Urinary bladder (tissue), 3 donors: ENCODE measurements at regions not wholly inside any gene's neighbourhood (a gene's known extent, or its start where the extent isn't known, plus 50 kb on each side); places are given as distances from the start of the nearest gene placed in this dataset.

Experiments
- DNase-seq: peaks from one replicate; pipeline ENCODE4 v3.0.0-alpha.2; 2015; ENCODE audit errors: extremely low spot score
- H3K27ac ChIP-seq: one replicate; pipeline ENCODE4 v1.5.1; 2013; ENCODE audit warnings: low read depth, mild to moderate bottlenecking, moderate library complexity
- H3K36me3 ChIP-seq: one replicate; pipeline ENCODE4 v1.6.1; 2013; ENCODE audit warnings: mild to moderate bottlenecking, moderate library complexity; ENCODE audit not compliant: insufficient read depth
- H3K4me1 ChIP-seq: one replicate; pipeline ENCODE4 v1.6.1; 2013; ENCODE audit warnings: mild to moderate bottlenecking, moderate library complexity; ENCODE audit not compliant: insufficient read depth
- H3K4me3 ChIP-seq: one replicate; pipeline ENCODE4 v1.5.1; 2013; ENCODE audit warnings: low read depth, low read length
- WGBS: extraction: QIAGEN DNeasy Blood & Tissue Kit; methylation state at CpG from one replicate; pipeline ENCODE4 v1.1.7; 2013; 5-methylcytosine and 5-hydroxymethylcytosine counted together
- donor health status: healthy with polysubstance abuse.
- donor health status: healthy.

DNA sequence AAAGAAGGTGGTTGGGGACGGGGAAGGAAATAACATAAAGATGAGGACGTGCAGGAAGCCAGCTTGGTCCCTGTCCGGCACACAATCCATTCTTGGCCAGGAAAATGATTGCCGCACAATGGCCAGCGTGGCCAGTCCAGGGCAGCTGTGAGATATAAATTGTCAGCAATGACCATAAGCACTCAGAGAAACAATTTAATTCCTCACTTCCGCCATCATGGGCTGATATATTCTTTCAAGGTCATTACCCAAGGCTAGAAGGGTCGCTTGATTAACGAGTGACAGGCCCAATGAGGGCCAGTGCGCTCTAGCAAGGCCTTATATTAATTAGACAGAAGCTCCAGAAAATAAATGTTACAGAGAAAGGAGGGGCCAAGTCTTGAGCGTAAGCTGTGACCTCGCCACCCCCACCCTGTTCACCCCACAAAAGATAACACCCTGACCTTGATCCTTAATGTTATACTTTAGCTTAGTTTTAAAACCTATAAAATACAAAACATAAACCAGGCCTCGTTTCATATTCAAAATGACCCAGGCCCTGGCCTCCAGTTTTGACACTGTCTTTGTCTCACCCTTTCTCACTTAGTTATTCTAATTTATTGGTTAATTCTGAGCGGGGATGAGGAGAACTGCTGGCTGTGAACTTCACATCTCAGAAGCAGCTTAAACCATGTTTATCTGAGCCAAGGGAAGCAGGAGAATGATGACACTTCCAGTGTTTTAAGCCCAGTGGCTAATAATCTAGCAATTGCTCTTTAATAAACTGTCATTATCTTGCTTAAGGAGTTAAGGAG lies 478.3 kb upstream of the ZFHX3 start:
- 74% methylated on average over 13 of the region's 13 CpGs for WGBS
- Histone ChIP-seq H3K4me3 (no peak overlapping the region), H3K4me1 (no peaks in the 10 kb centered on the region), H3K36me3 (no peaks in the 10 kb centered on the region), H3K27ac (no peak overlapping the region)
- DNase-seq = no peak

DNA sequence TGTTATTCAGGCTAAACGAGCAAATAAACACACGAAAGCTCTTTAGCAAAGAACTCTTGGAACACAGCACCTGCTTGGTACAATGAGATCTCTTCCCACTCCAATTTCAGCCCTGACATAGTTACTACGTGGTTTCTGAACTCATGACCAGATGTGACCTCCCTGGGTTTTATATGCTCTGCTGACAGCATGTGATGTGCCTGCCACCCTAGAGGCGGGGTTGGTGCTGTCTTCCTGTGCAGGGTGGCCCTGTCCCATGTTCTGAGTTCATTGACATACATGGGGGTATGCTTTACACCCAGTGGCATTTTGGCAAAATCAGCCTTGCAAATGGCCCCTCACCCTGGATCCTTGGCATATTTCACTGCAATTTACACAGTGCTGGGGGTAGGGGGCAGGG lies 475.3 kb upstream of the ZFHX3 start:
- Histone ChIP-seq H3K4me3 (no peak overlapping the region), H3K36me3 (no peaks in the 10 kb centered on the region), H3K27ac (no peak overlapping the region), H3K4me1 (no peaks in the 10 kb centered on the region)
- 87% methylated on average over 4 of the region's 4 CpGs for WGBS
- DNase-seq = no peak

DNA sequence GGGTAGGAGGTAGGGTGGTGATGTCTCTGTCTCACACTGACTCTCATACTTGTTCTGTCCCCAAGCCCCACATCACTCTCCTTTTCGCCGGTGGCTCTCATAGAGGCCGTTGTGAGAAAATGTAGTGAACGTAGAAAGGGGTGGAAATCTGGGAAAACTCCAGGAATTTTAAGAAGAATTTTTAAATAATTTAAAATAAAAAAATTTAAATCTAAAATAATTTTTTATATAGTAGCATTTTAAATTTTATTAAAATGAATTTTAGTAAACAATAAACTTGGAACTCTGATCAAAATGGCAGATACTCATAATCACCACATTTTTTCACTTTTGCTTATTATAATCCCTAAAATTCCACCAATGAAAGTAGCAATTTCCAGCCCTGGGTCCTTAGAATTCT lies 473.6 kb upstream of the ZFHX3 start:
- H3K4me3 ChIP-seq = no peak overlapping the region

DNA sequence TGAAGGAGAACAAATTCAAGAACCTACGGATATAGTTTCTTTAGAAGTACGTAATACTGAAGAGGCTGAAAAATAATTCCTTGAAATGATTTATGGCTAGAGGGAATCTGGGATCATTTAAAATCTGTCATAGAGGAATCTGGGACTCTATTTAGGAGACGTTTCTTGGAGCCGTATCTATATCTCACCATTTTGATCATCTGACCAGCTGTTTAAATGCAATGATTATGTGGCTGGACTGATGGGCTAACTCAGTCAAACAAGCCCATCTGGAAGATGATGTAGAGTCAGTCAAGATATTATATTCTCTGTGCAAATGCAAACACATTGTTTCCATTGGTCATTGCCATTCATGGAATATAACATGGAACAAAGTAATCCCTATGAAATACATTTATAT lies 467.7 kb upstream of the ZFHX3 start:
- WGBS = 76% methylated on average over 4 of the region's 4 CpGs
- no peaks in the 10 kb centered on the region for H3K36me3 ChIP-seq
- no peaks in the 10 kb centered on the region for H3K4me1 ChIP-seq
- no peak overlapping the region for H3K27ac ChIP-seq
- DNase-seq = no peak
- no peak overlapping the region for H3K4me3 ChIP-seq

More for the DNA sequence above, 473.6 kb upstream of the ZFHX3 start:
- H3K36me3 ChIP-seq = no peaks in the 10 kb centered on the region
- no peak overlapping the region for H3K27ac ChIP-seq
- H3K4me1 ChIP-seq = no peaks in the 10 kb centered on the region
- no peak for DNase-seq
- WGBS = 93% methylated on average over 4 of the region's 4 CpGs

DNA sequence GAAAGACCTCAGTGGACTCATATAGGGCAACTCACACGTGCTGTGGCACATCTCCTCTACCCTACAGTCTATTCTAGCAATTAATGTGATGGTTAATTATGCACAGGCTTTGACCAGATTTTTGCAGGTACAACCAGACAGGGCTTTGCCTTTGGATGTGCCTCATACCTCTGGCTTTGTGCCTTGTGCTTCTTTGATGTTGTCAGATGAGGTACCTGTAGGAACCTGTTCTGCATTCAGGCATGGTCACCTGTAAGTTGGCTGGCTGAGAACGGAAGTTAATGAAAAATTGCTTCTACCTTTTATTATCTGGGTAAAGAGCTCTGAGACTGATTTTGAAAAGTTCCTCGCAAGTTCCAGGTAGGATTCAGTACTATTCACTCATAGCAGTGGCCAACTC lies 462.9 kb upstream of the ZFHX3 start:
- no peaks in the 10 kb centered on the region for H3K36me3 ChIP-seq
- H3K27ac ChIP-seq = no peak overlapping the region
- DNase-seq = no peak
- WGBS = 86% methylated on average over 3 of the region's 3 CpGs
- no peaks in the 10 kb centered on the region for H3K4me1 ChIP-seq
- no peak overlapping the region for H3K4me3 ChIP-seq

DNA sequence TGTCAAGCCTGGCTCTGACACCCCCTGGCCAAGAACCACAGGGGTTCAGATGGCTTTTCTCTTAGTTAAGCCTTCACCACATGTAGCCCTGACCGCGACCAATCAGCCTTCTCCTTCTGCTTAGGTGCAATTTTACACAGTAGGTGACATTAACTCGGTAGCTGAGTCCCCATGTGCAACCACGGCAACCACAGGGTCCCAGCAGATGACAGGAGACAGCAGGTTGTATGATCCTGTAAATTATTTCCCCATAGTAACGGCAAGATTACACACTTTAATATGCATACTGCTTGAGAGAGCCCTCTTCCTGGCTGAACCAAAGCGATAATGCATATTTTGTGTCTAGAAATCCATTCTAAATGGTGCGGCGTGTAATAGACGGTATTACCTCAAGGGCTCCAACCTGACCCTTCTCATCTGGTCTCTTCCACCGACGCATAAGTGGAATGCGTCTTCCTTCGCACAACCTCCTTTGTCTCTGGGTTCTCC lies 458.7 kb upstream of the ZFHX3 start:
- H3K36me3 ChIP-seq = no peaks in the 10 kb centered on the region
- no peak for DNase-seq
- no peak overlapping the region for H3K4me3 ChIP-seq
- H3K27ac ChIP-seq = no peak overlapping the region
- no peaks in the 10 kb centered on the region for H3K4me1 ChIP-seq
- WGBS = 91% methylated on average over 13 of the region's 13 CpGs

DNA sequence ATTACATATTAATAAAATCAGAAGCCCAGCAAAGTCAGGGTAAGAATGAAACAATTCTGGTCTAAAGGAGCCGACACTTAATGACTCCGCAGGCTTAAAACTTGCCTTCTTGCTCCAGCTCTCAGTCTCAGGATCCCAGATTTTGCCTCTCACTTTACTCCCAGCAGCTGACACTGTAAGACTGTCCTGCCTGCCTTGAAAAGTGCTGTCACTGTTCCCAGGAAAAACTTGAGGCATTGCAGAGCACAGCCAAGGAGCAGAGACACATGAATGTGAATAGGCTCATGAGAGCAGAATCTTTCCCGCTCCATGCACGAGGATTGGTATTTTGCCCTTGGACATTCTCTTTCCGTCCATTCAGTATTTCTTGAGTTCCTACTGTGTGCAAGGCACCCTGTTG lies 457.6 kb upstream of the ZFHX3 start:
- no peak overlapping the region for H3K27ac ChIP-seq
- WGBS = 59% methylated on average over 5 of the region's 5 CpGs
- no peak for DNase-seq
- H3K4me3 ChIP-seq = no peak overlapping the region
- no peaks in the 10 kb centered on the region for H3K4me1 ChIP-seq
- no peaks in the 10 kb centered on the region for H3K36me3 ChIP-seq

DNA sequence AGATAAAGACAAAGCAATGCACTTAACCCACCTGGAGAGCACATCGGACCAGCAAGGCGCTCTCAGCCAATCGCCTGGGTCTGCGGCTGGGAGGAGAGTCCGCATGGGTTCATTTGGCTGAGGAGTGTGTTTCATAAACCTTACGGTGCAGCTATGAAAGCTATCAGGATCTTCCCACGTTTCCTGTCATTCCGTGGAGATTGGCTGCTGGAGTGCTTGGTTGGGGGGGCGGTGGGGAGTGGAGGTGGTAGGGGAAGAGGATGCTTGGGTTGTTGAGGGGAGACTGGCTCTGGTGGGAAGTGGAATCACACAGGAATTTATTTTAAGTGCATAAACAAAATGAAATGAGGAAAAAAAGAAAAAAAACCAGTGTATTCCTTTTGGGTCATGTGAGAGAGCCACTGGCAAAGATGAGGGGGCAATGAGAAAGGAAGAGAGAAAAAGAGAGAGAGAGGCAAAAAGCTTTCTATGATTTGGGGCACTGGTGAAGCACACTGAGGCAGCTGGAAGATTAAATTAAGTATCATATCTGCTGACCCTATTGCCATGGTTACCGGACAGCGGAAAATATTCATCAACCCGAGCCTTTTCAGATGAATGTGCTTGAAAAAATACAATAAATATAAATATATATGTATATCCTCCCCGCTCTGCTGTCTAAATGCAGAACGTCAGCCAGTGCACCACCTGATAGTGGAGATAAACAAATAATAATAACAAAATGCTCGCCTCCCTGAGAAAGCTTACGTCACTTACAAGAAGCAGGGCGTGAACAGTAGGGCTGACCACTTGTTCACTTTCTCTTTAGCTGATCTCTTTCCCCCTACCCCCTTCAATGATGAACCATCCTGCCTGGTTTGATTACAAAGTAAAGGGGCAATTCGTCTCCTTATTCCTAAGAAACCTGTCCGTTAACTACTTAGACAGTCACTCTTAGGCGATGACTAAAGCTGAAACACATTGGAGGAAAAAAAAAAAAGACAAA lies 457.0 kb upstream of the ZFHX3 start:
- DNase-seq = no peak
- WGBS = 61% methylated on average over 20 of the region's 20 CpGs
- Histone ChIP-seq H3K27ac (no peak overlapping the region), H3K4me1 (no peaks in the 10 kb centered on the region), H3K4me3 (no peak overlapping the region), H3K36me3 (no peaks in the 10 kb centered on the region)

DNA sequence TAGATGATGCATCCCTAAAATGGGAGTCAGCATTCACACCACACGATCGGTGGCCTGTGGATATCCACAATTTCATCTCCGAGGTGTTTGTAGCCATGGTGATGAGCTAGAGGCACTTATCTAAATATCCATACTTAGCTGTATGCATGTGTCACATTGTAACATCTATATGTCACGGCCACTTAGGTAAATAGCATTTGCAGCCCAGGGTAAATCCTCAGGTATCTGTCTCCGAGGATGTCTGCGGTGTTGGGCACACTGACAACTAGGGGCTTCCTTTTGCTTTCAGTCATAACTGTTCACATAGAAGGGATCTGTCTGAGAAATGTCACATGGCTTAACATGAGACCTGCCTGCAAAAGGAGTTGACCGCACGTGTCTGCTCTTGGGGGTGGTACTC lies 455.2 kb upstream of the ZFHX3 start:
- no peaks in the 10 kb centered on the region for H3K4me1 ChIP-seq
- no peak for DNase-seq
- no peak overlapping the region for H3K4me3 ChIP-seq
- no peak overlapping the region for H3K27ac ChIP-seq
- H3K36me3 ChIP-seq = no peaks in the 10 kb centered on the region
- WGBS = 91% methylated on average over 8 of the region's 8 CpGs

DNA sequence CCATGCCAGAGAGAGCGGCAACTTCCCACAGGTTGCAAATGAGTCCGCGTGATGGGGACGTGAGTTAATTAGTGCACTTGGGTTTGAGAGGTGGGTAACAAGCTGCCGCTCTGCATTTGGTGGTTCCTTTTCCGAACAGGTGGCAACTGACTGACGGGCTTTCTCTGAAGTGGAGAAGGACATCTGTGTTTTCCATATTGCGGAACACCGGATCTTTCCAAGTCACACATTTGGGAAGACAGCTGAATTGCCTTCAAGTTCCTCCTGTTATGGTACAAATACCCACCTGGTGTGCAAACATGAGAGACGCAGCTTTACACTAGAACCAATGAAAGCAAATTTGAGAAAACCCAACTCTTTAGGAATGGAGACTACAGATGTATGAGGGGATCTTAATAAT lies 451.3 kb upstream of the ZFHX3 start:
- Histone ChIP-seq H3K27ac (no peak overlapping the region), H3K4me1 (no peaks in the 10 kb centered on the region), H3K4me3 (no peak overlapping the region), H3K36me3 (no peaks in the 10 kb centered on the region)
- WGBS = 96% methylated on average over 10 of the region's 10 CpGs
- no peak for DNase-seq

DNA sequence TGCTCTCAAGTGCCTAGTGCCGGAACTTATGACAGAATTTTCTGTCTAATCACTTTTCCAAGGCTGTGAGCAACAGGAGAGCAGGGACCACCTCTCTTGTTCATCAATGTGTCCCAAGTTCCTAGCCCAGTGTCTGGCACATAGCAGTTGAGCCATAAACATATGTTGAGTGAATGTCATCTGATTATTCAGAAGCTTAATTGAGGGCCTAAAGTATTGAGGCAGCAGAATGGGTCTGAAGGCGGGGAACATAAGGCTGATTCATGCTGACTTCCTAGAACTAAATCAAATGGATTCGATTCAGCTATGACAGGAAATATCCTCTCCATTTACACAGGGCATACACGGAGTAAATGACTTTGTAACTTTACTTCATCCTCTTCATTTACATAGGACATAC lies 438.0 kb upstream of the ZFHX3 start:
- H3K4me3 ChIP-seq = no peak overlapping the region
- H3K4me1 ChIP-seq = no peaks in the 10 kb centered on the region
- DNase-seq = no peak
- no peak overlapping the region for H3K27ac ChIP-seq
- H3K36me3 ChIP-seq = no peaks in the 10 kb centered on the region
- WGBS = 84% methylated on average over 4 of the region's 4 CpGs

DNA sequence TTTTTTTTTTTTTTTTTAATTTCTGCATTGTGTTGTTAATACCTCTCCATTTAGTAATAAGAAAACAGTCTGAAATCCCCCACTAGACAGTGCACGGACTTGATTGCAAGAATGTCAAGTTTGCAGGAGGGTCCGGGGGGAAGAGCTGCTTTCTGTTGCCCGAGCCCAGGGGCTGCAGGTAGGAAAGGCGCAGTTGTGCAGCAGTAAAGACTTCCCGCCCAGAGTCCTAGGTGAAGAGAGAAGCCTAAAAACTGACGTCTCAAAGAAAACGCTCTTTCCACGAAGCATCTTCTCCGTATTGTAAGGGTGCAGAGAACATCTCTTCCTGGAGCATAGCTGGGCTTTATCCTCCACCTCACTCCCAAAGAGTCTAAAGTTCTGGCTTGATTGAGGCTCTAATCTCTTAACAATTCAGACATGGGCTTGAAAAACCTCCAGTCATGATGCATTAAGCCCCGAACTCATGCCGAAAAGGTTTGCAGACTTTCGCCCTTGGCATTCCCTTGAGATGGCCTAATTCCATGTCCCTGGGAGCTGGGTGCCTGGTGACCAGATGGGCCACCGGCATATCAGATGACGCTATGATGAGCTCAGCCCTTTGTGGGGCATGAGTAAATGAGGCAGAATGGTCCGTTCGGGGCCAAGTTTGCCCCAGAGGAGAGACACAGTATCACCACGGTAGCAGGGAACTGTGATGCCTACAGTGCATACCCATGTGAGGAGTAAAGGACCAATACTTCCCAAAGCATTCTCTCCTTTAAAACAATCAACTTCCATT lies 436.2 kb upstream of the ZFHX3 start:
- H3K27ac ChIP-seq = no peak overlapping the region
- H3K4me1 ChIP-seq = no peaks in the 10 kb centered on the region
- WGBS = 90% methylated on average over 17 of the region's 17 CpGs
- H3K36me3 ChIP-seq = no peaks in the 10 kb centered on the region
- no peak for DNase-seq
- H3K4me3 ChIP-seq = no peak overlapping the region

DNA sequence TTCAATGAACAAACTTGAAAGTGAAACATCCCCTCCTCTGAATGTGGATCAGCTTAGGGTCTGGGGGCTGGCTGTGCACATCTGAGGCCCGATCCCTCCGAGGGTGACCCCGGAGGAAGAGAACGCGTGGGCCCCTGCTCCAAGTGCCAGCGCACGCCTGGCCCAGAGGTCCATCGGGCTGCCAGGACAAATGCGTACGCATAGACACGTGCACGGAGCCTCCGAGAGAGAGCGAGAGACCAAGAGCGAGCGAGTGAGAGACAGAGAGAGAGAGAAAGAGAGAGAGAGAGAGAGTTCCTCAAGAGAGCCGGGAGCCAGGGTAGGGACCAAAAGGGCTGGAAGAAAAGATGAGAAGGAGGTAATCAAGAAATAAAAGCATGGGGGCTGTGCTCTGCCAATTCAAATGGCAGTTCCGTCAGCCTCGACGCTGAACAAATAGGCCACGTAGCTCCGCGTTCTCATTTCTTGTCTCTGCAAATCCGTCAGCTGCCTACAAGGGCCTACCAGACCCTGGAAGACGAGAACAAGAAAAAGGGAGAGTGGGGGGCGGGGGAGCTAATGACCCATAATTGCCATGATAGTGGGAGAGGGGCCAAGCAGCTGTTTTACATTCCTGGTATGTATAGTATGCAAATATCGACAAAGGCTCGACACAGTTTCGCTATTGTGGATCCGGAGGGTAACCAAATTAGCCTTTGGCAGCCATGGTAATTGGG lies 435.3 kb upstream of the ZFHX3 start:
- 57% methylated on average over 30 of the region's 30 CpGs for WGBS
- peak; percentile 4 for DNase-seq
- no peaks in the 10 kb centered on the region for H3K36me3 ChIP-seq
- H3K27ac ChIP-seq = no peak overlapping the region
- H3K4me3 ChIP-seq = no peak overlapping the region
- H3K4me1 ChIP-seq = no peaks in the 10 kb centered on the region
